ENCODE measurements at regions not wholly inside any gene's neighbourhood (a gene's known extent, or its start where the extent isn't known, plus 50 kb on each side); places are given as distances from the start of the nearest gene placed in this dataset.
A peak's percentile ranks its signal among the peaks of the same experiment; 100 is the strongest.
"Not testable (repeated sequence)": the region's sequence is repeated elsewhere in the genome, so short reads cannot be mapped to it uniquely, and the experiment has no call there.

DNA sequence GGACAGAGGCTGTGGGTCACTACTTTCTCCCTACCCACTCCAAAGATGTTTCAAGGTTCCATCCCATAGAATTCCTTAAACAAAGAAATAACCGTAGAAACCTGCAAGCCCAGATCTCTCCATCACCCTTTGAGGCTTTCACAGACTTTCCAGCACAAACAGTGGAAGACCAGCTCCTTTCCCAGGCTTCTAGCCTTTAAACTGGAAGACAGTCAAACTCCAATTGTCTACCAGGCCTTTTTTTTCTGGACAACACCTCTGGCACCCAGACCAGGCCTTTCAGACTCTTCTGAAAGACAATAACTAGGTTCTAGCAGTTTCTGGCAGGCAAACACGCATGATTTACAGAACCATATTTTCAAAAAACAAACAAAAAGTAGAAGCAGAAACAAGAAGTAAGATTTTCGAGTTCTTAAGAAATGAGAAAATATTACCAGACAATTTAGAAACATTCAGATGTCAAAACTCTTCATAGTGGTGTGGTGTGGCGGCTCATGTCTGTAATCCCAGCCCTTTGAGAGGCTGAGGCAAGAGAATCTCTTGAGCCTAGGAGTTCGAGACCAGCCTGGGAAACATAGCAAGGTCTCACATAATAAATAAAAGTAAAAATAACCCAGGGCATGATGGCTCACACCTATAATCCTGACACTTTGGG is 73.0 kb upstream of the EPCAM start:
- DNase-seq = no peak

DNA sequence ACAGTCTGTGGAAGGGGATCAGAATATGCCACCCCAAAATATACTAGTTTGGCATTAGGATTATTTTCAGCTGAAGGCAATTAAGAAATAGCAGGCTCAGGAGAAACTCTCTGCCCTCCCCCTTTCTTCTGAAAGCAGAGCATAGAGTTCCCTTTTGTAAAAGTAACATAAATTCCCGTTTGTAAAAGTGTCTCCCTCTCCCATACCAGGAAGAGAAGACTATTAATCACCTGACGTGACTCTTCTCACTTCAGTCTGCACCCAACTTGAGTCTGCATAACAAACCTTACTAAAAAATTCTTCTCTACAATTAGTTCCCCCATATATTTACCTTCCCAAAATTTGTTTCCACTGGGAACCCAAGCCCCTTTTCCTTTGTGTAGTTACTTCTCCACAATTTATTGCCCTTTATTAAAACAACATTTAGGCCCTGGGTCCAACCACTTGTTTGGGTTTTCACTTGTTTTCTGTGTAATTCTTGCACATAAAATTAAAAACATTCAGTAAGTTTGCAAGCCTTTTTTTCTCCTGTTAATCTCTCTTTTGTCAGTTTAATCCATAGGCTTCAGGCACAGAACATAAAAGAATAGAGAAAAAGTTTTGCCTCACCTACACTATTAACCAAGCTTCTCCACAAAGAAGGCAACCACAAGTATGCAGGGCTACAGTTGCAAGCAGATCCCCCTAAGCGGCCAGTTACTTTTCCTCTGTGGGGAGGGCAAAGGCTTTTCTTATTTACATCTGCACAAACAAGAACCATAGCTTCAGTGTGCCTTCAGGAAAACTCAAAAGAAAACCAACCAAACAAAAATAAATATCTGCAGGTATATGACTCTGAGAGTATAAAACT is 73.8 kb upstream of the EPCAM start:
- no peak for DNase-seq

DNA sequence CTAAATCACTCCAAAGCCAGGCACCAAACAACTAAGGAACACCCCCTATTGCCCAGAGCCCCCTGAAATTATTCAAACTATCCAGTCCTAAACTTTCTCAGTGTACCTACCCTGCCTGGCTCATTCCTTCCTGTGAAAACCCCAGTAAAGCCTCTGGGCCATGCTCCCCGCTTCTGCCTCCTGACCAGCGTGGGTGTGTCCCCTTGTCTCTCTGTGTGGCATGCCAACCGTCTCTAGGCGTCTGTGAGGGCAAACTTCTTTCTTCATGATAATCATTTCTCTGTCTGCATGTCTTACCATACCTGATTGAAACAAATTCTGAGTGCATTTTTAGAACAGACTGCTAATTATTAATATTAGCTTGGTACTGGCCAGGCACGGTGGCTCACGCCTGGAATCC is 75.1 kb upstream of the EPCAM start:
- DNase-seq = no peak

DNA sequence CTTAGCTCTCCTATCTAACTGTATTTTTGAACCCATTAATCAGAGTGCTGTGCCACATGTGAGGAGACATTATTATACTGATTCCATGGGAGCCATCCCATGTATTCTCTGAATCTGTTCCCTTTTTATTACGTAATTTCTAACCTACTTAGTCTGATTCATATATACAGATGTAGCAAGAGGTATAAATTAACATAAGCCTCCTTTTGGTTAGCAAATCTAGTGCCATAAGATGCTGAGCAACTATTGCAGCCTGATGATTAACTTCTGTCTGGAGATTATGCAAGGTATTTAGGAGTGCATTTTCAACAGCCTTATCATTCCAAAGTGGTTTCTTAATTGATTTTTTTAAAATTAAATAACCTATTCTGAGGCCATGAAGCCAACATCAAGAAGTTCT is 80.2 kb upstream of the EPCAM start:
- DNase-seq = no peak

DNA sequence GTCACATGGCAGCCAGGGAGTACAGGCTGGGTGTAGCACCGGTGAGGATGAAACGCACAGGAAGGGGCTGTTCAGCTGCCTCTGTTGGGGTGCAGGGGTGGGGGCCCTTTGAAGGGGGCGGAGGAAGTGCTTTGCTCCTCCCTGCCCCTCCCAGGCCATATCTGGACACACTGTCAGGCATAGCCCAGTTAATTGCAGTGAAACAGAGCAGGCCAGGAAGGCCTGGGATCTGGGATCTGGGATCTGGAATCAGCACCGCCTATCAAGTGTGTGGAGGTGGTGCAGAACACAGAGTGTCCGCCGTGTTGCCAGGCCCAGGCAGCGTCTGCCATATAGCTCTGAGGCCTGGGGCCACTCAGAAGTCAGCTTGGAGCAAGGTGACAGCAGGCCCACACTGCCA is 85.5 kb upstream of the EPCAM start:
- DNase-seq = no peak

DNA sequence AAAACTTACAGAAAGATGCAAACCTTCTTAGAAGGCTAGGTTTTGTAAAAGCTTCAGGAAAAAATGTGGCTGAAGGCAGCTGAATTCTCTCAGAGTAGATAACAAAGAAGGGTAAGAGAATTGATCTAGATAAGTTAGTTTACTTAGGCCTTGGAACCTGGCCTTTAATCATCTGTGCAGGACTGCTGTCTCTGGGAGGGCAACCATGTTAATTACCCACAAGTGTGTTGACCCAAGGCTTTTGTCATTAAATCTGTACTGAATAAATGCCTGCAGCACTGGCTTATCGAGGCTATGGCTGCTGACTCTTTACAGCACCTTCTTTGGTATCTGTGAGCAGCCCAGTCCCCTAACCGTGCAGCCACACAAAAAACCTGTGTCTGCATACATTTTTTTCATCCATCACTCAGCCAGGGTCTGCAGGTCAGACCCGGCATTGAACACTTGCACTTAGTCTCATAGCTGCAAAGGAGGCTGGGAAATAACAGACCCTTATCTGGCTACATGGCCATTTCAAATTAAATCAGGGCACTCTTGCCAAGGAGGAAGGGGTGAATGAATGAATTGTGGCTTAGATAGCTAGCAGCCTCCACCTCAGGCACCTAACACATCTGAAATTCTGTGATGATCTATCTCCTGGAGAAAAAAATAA is 86.4 kb upstream of the EPCAM start:
- DNase-seq = no peak

DNA sequence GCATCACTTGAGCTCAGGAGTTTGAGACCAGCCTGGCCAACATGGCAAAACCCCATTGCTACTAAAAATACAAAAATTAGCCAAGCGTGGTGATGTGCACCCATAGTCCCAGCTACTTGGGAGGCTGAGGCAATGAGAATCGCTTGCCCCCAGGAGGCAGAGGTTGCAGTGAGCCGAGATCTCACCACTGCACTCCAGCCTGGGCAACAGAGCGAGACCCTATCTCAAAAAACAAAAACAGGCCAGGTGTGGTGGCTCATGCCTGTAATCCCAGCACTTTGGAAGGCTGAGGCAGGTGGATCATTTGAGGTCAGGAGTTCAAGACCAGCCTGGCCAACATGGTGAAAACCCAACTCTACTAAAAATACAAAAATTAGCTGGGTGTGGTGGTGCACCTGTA is 89.6 kb upstream of the EPCAM start:
- not testable (repeated sequence) for DNase-seq

DNA sequence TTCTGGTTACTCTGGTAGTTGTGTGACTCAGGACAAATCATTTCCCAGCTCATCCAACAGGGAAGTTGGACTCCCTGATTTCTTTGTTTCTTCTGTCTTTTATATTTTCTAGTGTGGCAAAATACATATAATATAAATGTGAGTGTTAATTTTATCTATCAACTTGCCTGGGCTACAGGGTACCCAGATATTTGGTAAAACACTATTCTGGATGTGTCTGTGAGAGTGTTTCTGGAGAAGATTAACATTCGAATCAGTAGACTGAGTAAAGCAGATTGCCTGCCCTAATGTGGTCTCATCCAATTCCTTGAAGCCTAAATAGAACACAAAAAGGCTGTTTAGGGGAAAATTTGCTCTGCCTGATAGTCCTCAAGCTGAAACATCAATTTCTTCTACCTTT is 91.1 kb upstream of the EPCAM start:
- DNase-seq = no peak

DNA sequence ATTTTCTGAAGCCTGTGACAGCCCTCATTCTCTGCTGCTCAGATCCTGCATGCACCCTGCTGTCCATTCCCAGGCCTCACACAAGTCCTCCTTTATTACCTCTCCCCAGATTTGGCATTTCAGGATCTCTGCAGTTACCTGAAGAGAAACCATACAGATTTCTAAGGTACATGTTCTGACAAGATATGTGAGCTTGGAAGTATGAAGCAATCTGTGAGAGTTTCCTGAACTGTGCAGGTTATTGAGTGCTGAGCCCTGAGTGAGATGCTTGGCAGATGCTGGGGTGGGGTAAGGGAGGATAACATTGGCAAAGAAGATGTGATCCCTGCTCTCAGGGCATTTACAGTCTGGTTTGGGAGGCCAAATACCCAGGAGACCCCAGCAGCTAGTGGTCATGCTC is 91.9 kb upstream of the EPCAM start:
- DNase-seq = no peak

DNA sequence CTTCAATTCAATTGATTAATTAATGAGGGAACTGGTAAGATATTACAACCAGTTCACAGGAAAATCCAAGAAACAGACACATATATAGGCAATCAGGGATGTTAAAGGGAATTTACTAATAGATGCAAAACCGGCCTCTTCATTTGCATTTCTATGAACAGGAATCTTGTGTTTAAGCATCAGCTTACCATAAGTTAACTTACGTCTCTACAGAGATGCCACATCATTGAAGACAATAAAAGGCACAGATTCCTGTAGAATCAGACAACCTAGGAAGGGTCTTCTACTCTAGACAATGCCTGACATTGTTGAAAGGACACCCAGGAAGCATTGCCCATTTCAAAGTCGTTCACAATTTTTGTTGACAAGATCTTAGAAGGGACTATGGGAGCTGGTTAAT is 93.0 kb upstream of the EPCAM start:
- no peak for DNase-seq

DNA sequence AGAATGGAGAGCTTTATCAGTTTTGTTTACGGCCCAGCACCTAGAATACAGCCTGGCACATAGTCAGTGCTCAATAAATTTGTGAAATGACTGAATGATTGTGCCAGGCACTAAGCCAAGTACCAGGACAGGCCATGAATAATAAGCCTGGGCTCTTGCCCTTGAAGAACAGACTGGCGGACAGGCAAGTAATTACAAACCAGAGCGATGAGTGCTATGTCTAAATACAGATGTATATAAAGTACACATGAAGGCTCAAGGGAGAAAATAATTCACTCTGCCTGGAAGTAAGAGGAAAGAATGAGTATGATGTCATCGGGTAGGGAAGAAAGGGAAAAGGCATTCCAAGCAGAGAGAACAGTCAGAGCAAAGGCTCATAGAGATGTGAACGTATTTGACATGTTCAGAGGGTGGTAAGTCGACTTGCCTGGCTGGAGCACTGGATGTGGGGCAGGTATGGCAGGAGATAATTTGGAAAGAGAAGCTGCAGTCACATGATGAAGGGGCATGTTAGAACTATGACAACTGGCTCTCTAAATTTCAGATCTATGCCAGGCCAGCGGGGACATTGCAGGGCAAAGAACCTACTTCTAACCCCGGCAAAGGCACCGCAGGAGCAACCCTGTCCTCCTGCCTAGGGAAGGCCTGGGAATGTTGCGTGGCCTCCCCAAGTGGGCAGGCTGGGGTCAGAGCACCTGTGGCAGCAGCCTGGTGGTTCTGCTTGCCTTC is 94.9 kb upstream of the EPCAM start:
- peak in 4 of 58 donors; percentile 24 to 38 (median 30) for DNase-seq

DNA sequence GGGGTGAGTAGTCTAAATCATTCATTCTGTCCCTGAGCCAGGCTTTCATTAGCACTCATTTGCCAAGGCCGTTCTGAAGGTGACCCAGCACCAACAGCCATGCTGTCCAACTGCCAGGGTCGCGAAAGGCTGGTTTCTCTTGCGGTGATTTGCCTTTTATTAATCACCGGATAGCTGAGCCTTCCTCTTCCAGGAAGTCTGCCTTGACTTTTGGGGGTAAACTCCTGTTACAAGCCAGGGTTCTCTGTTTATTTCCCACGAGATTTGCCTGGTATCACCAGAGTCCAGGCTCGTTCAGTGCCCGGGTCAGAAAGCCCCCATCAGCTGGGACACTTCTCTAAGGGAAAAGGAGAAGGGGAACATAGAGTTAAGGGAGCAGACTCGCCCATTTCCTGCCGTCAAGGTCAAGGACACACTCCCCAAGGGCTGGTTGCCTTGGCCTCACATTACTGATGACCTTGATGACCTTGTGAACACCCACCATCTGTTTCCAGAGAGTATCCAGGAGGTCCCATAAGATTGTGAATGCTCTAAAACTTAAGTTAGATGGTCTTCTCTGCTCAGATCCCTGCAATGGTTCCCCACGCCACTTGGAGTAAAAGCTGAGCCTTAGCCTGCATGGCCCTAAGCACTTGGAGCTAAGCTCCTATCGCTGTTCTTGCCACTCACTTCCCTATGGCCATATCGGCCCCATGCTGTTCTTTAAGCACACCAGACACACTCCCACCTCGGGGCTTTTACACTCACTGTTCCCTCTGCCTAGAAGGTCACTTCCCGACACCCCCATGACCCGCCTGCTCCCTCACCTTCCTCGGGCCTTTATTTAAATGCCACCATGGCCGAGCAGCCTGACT is 96.0 kb upstream of the EPCAM start:
- no peak for DNase-seq

DNA sequence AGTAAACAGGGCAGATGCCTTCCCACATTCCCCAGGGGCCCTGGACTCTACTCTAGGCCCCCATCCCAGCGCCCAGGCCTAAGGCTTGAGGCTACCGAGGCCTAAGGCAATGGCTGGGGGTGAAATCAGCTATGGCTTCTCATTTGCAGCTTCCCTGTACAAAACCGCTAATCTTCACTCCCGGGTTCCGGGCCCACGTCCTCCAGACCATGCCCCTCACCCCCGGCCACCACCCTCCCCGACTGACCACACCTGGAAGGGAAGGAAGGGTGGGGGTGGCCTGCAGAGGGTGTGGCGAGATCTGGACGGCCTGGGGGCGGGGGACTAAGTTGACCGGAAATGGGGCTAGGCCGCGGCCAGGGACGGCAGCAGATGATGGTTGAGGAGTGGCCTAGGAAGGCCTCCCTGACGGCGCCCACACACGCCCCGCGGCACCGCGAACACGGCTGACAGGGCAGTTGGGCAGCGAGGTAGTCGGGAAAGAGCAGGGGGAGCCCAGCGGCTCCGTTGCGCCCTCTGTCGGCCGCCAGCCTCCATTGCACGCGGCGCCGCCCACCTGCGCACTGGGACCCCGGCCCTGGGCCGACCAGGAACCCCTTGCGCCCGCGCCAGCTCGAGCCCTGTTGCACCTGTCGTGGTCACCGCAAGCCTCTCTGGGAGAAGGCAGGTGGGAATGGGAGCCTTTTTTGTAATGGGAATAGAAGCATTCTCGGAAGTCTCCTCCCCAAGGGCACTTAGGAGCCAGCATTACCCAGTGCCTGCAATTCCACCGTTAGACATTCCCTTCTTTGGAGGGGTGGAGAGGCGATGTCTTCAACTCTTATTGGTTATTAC is 95.9 kb upstream of the CALM2 start:
- DNase-seq = peak in 46 of 58 donors; percentile 16 to 73 (median 44)

DNA sequence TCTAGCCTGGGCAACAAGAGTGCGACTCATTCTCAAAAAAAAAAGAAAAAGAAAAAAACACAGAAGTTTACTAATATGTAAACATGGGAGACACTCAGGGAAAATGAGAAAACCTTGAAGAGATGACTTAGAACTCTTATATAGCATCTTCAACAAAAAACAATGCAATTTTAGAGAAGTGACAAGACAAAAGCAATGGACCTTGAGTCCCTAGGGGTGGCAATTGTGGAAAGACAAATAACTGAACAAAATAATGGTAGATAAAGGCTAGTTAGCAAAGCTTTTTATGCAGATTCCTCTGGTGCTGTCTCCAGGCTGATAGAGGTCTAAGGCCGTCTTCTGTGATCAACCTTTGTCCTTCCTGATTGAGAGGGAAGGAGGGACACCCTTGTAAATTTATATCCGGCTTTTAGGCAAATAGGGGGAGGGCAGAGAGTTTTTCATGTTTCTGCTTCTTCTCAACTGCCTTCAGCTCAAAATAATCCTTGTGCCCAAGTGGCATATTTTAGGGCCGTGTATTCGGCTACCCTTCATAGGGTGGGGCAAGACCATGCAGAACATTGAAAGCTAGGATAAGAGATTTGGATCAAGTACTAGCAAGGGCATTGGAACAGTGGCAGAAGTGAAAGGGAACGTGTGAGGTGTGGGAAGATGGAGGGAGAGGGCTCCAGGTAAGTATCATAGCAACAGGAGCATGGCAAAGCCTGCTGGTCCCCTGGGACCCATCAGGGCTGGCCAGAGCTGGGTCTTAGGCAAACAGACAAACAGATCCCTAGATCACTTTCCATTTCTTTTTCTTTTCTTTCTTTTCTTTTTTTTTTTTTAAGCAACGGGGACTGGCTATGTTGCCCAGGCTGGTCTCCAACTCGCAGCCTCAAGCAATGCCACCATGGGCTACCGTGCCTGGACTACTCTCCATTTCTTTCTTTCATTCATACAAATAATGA is 95.0 kb upstream of the CALM2 start:
- no peak for DNase-seq

DNA sequence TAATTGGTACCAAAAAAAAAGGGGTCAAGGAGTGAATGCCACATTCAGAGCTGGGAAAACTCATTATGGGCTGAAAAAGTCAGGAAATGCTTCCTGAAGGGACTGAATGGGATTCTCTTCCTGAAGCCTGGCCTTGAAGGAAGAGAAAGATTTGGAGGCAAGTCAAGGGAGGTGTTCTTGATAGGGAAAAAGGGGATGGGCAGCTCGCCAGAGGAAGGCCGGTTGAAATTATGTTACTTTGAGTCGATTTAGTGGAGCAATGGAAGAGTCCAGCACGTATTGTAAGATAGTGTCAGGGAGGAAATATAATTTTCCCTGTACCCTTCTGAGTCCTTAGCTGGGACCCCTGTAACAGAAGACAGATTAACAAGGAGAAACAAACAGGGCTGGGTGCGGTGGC is 94.1 kb upstream of the CALM2 start:
- no peak for DNase-seq

DNA sequence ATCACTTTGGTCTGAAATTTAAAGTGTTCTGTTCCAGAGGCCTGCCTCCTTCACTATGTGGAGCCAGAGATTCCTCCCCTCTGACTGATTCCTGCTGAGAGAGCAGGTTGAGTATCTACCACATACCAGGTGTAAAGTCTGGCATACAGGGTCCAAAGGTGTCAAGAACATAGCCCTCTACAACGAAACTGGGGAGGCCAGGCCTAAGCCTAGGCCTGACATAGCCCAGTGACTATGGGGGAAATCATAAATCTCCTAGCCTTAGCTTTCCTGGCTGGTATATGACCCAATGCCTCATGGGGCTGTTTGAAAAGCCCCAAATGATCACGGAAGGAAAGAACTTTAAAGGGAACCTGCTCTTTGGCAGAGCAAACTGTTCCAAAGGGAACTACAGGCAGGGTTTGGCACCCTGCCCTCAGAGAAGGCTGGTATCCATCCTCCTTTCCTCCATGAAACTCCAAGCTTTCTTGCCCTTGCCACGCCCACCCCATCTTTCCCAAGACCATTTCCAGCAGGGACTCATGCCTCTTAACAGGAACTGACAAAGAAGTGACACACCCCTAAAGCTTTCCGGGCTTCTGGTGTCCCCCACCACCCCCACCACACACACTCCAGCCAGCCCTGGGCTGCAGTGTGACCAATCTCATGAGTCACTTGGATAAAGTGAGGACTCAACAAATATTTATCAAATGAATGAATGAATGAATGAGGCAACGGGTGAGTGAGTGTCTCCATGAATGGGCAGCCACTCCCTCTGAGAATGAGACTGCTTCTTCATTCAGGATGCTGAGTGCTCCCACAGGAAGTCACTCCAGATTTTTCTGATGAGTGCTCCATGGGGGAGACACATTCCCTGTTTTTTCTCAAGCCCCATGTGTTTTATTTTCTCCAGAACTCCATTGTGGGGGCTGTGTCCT is 93.3 kb upstream of the CALM2 start:
- peak in 7 of 58 donors; percentile 10 to 35 (median 14) for DNase-seq

DNA sequence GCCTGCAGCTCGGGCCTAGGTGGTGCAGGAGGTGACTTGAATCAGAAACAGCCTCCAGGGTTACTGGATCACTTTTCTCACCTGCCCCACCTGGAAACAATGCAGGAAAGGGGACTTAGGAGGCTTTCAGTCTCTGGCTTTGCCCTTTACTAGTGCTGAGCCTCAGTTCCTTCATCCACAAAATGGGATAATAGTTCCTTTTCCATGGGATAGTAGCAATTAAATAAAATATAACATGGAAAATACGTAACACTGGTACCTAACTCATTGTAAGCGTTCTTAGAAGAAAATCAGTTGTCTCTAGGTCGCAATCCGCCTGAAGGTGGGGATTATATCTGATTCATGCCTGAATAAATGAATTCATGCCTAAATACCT is 91.4 kb upstream of the CALM2 start:
- DNase-seq = no peak

All from anterior cingulate cortex (tissue), 58 donors.